CD14-positive monocyte (primary cell): ENCODE measurements at regions not wholly inside any gene's neighbourhood (a gene's known extent, or its start where the extent isn't known, plus 50 kb on each side); places are given as distances from the start of the nearest gene placed in this dataset.

Source experiments
- DNase-seq, 3 donors: peaks; one replicate each; pipeline ENCODE4 v3.0.0-alpha.2; 2011 to 2022
- H2AFZ ChIP-seq: 2 replicates; pipeline ENCODE4 v1.6.0; 2012; ENCODE audit warnings: mild to moderate bottlenecking, low read depth, low read length, inconsistent platforms; ENCODE audit not compliant: insufficient read depth, poor library complexity, severe bottlenecking
- H3K27ac ChIP-seq, 2 donors: 1 replicate in 1 of 2; 2 replicates in 1 of 2; pipeline ENCODE4 v1.5.1; 2012 to 2013; ENCODE audit warnings: low read length in 2 of 2, control low read depth in 1 of 2, inconsistent platforms in 1 of 2, low read depth in 1 of 2, mild to moderate bottlenecking in 1 of 2
- H3K27me3 ChIP-seq, 2 donors: one replicate each; pipeline versions ENCODE4 v1.6.0 to v1.6.1; 2011 to 2013; ENCODE audit warnings: low read length in 2 of 2; ENCODE audit not compliant: control insufficient read depth in 2 of 2, insufficient read depth in 2 of 2
- H3K36me3 ChIP-seq, 2 donors: replicated peaks in 1 of 2; 1 replicate in 1 of 2; 2 replicates in 1 of 2; pipeline versions ENCODE4 v1.5.1 to v1.6.1; 2012 to 2013; ENCODE audit warnings: low read length in 2 of 2, control low read depth in 1 of 2, inconsistent platforms in 1 of 2, mild to moderate bottlenecking in 1 of 2; ENCODE audit not compliant: insufficient read depth in 2 of 2, control insufficient read depth in 1 of 2
- H3K4me1 ChIP-seq, 2 donors: 1 replicate in 1 of 2; 2 replicates in 1 of 2; pipeline versions ENCODE4 v1.5.1 to v1.6.1; 2012 to 2013; ENCODE audit warnings: low read length in 2 of 2, control low read depth in 1 of 2, inconsistent platforms in 1 of 2, mild to moderate bottlenecking in 1 of 2, moderate library complexity in 1 of 2; ENCODE audit not compliant: insufficient read depth in 2 of 2, control insufficient read depth in 1 of 2
- H3K4me2 ChIP-seq: replicated peaks from 2 replicates; pipeline ENCODE3; 2012; ENCODE audit warnings: low read length, moderate library complexity, mild to moderate bottlenecking; ENCODE audit not compliant: poor library complexity, severe bottlenecking; ENCODE audit errors: extremely low read depth
- H3K4me3 ChIP-seq, 3 experiments: fragments of 200-600 bp in 1 of 3; sonication (generic) in 1 of 3; replicated peaks in 1 of 3; 1 replicate in 2 of 3; 2 replicates in 1 of 3; pipeline ENCODE4 v1.5.1; 2011 to 2013; ENCODE audit warnings: low read length in 3 of 3, mild to moderate bottlenecking in 3 of 3, control low read depth in 2 of 3, low read depth in 2 of 3, inconsistent platforms in 1 of 3, moderate library complexity in 1 of 3
- H3K79me2 ChIP-seq: 2 replicates; pipeline ENCODE4 v1.6.0; 2012; ENCODE audit warnings: mild to moderate bottlenecking, control low read depth, inconsistent platforms, low read length, moderate library complexity; ENCODE audit not compliant: insufficient read depth
- H3K9ac ChIP-seq: 2 replicates; pipeline ENCODE4 v1.6.0; 2017; ENCODE audit warnings: low read length, mild to moderate bottlenecking; ENCODE audit not compliant: insufficient read depth, poor library complexity, severe bottlenecking
- H3K9me3 ChIP-seq, 2 donors: replicated peaks in 1 of 2; 1 replicate in 1 of 2; 2 replicates in 1 of 2; pipeline versions ENCODE4 v1.5.1 to v1.6.1; 2012 to 2013; ENCODE audit warnings: low read length in 2 of 2, control low read depth in 1 of 2; ENCODE audit not compliant: control insufficient read depth in 1 of 2, insufficient read depth in 1 of 2
- H4K20me1 ChIP-seq: 2 replicates; pipeline ENCODE4 v1.6.0; 2012; ENCODE audit warnings: mild to moderate bottlenecking, low read length, control low read depth, moderate library complexity; ENCODE audit not compliant: insufficient read depth
- H3K27ac Mint-ChIP-seq, 7 donors: one replicate each; pipeline ENCODE4 v1.8.0; 2020; ENCODE audit warnings: mild to moderate bottlenecking in 7 of 7, mixed read lengths in 7 of 7, moderate library complexity in 6 of 7, inconsistent platforms in 2 of 7
- H3K27me3 Mint-ChIP-seq, 3 donors: one replicate each; pipeline ENCODE4 v1.8.0; 2021 to 2022; ENCODE audit warnings: low read depth in 3 of 3, mild to moderate bottlenecking in 3 of 3, mixed read lengths in 3 of 3, moderate library complexity in 3 of 3, inconsistent platforms in 1 of 3
- H3K36me3 Mint-ChIP-seq, 2 donors: one replicate each; pipeline ENCODE4 v1.8.0; 2020; ENCODE audit warnings: mixed read lengths in 2 of 2, inconsistent platforms in 1 of 2, mild to moderate bottlenecking in 1 of 2
- H3K4me1 Mint-ChIP-seq: one replicate; pipeline ENCODE4 v1.8.0; 2020; ENCODE audit warnings: mild to moderate bottlenecking, mixed read lengths
- H3K4me3 Mint-ChIP-seq, 2 donors: one replicate each; pipeline ENCODE4 v1.8.0; 2020; ENCODE audit warnings: mild to moderate bottlenecking in 2 of 2, mixed read lengths in 2 of 2, moderate library complexity in 1 of 2
- H3K9me3 Mint-ChIP-seq, 7 donors: one replicate each; pipeline ENCODE4 v1.8.0; 2020 to 2022; ENCODE audit warnings: mixed read lengths in 7 of 7, mild to moderate bottlenecking in 6 of 7, moderate library complexity in 6 of 7, inconsistent platforms in 2 of 7
- WGBS: methylation state at CpG from one replicate; pipeline ENCODE4 v1.1.5; 2013; ENCODE audit warnings: missing lambda C conversion rate; ENCODE audit not compliant: insufficient coverage; 5-methylcytosine and 5-hydroxymethylcytosine counted together
- intact Hi-C, 2 donors: fragments of 100-400 bp; cut with micrococcal nuclease; formaldehyde crosslinking; loops; one replicate each; pipeline versions ENCODE4 v1.15.0 to v1.15.1; 2023
- TF ChIP-seq, protein P1 (sequence below): fragments of 200-600 bp; IDR thresholded peaks from one replicate; pipeline ENCODE4 v1.8.0; 2022; ENCODE audit warnings: antibody characterized with exemption, mild to moderate bottlenecking

DNA sequence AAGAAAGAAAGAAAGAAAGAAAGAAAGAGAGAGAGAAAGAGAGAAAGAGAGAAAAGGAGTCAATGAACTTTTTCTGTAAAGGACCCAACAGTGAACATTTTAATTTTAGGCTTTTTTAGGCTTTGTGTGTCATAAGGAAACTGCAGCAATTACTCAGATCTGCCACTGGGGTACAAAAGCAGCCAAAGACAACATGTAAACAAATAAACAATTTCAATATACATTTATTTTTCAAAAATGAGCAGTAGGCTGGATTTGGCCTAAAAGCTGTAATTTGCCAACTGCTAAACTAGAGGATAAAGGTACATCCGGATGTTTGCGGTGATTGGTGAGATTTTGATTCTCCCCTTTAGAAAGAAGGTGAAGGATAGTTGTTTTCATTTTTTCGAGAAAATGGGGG, 143.6 kb downstream of the CEMIP2 start:
- Histone ChIP-seq H3K27me3 (no peaks in the 10 kb centered on the region), H3K4me3 (no peak overlapping the region), H3K9ac (no peak overlapping the region), H3K36me3 (no peaks in the 10 kb centered on the region), H3K9me3 (no peaks in the 10 kb centered on the region), H3K4me2 (no peak overlapping the region), H4K20me1 (no peaks in the 10 kb centered on the region), H3K27ac (no peak overlapping the region), H2AFZ (no peak overlapping the region), H3K79me2 (no peaks in the 10 kb centered on the region), H3K4me1 (no peaks in the 10 kb centered on the region)
- Mint-ChIP-seq H3K27ac (no peak overlapping the region), H3K9me3 (peaks cover 0 to 2% (median 0%) of the 10 kb centered on the region in 7 donors), H3K4me3 (no peak overlapping the region), H3K27me3 (peaks cover 0 to 2% (median 2%) of the 10 kb centered on the region in 3 donors), H3K4me1 (no peaks in the 10 kb centered on the region), H3K36me3 (no peaks in the 10 kb centered on the region)
- WGBS, result 100% methylated on average over 2 of the region's 3 CpGs
- intact Hi-C loops, result no loop called here
- DNase-seq, result no peak
- TF ChIP-seq, protein P1, sequence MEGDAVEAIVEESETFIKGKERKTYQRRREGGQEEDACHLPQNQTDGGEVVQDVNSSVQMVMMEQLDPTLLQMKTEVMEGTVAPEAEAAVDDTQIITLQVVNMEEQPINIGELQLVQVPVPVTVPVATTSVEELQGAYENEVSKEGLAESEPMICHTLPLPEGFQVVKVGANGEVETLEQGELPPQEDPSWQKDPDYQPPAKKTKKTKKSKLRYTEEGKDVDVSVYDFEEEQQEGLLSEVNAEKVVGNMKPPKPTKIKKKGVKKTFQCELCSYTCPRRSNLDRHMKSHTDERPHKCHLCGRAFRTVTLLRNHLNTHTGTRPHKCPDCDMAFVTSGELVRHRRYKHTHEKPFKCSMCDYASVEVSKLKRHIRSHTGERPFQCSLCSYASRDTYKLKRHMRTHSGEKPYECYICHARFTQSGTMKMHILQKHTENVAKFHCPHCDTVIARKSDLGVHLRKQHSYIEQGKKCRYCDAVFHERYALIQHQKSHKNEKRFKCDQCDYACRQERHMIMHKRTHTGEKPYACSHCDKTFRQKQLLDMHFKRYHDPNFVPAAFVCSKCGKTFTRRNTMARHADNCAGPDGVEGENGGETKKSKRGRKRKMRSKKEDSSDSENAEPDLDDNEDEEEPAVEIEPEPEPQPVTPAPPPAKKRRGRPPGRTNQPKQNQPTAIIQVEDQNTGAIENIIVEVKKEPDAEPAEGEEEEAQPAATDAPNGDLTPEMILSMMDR, result no peak

DNA sequence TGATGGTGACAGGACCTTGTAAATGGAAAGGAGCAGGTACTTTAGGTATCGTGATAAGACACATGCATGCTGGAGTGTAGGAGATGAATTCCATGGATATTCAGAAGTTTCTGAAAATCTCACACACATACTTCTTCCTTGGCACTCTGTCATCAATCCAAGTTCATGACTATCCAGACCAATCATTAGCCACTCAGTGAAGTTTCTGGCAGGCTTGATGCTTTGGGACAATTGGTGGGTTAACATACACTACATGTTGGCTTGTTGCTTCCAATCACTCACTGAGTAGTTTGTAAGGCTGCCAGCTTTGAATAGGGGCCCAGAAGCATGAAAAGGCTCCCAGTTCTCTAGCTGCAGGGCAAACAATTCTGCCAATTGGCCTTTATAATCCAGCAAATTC, 147.6 kb downstream of the CEMIP2 start:
- H3K27me3 Mint-ChIP-seq, result peaks cover 0 to 2% (median 0%) of the 10 kb centered on the region in 3 donors
- TF ChIP-seq, protein P1, result no peak
- H4K20me1 ChIP-seq, result no peaks in the 10 kb centered on the region
- no peaks in the 10 kb centered on the region for H3K36me3 Mint-ChIP-seq
- H3K27ac Mint-ChIP-seq, result no peak overlapping the region
- H3K4me1 Mint-ChIP-seq, result no peaks in the 10 kb centered on the region
- H3K4me3 ChIP-seq, result no peak overlapping the region
- intact Hi-C loops, result no loop called here
- peaks cover 0 to 6% (median 3%) of the 10 kb centered on the region in 7 donors for H3K9me3 Mint-ChIP-seq
- H3K27me3 ChIP-seq, result no peaks in the 10 kb centered on the region
- no peak overlapping the region for H3K4me2 ChIP-seq
- H3K79me2 ChIP-seq, result no peaks in the 10 kb centered on the region
- H3K9me3 ChIP-seq, result no peaks in the 10 kb centered on the region
- H3K36me3 ChIP-seq, result no peaks in the 10 kb centered on the region
- H2AFZ ChIP-seq, result no peak overlapping the region
- no CpG with 5 or more reads among the region's 1 CpG for WGBS
- H3K9ac ChIP-seq, result no peak overlapping the region
- no peak for DNase-seq
- no peak overlapping the region for H3K4me3 Mint-ChIP-seq
- H3K27ac ChIP-seq, result no peak overlapping the region
- no peaks in the 10 kb centered on the region for H3K4me1 ChIP-seq
